Neural progenitor cell (in vitro differentiated cells): ENCODE measurements at regions not wholly inside any gene's neighbourhood (a gene's known extent, or its start where the extent isn't known, plus 50 kb on each side); places are given as distances from the start of the nearest gene placed in this dataset.

Source experiments
- CTCF ChIP-seq: fragments of 200-600 bp; sonication (generic); IDR thresholded peaks from 2 replicates; pipeline ENCODE4 v1.5.1; 2017; ENCODE audit warnings: antibody characterized with exemption, mild to moderate bottlenecking
- EZH2 ChIP-seq: fragments of 200-600 bp; sonication (generic); IDR thresholded peaks from 2 replicates; pipeline ENCODE4 v1.6.1; 2017; ENCODE audit warnings: antibody characterized with exemption, mild to moderate bottlenecking, moderate library complexity
- EZH2phosphoT487 ChIP-seq: fragments of 200-600 bp; sonication (generic); IDR thresholded peaks from 2 replicates; pipeline ENCODE4 v1.6.1; 2017; ENCODE audit warnings: antibody characterized with exemption

GRCh38 chr6:15999201-15999600, 129.7 kb upstream of the MYLIP start:
- TF ChIP-seq CTCF (no peak), EZH2phosphoT487 (no peak), EZH2 (no peak)
